ENCODE measurements at regions not wholly inside any gene's neighbourhood (a gene's known extent, or its start where the extent isn't known, plus 50 kb on each side); places are given as distances from the start of the nearest gene placed in this dataset.

GRCh38 chr18:47399475-47399874, 148.0 kb upstream of the SKOR2 start:
- no peak overlapping the region for H3K4me3 ChIP-seq (ENCODE audit: low read depth, low read length, poor library complexity, severe bottlenecking)
- no peaks in the 10 kb centered on the region for H3F3A ChIP-seq (ENCODE audit: insufficient read depth, low read length)
- no peaks in the 10 kb centered on the region for H3K36me3 ChIP-seq (ENCODE audit: insufficient read depth, low read length)
- H3K4me1 ChIP-seq (ENCODE audit: insufficient read depth, low read length, severe bottlenecking) = no peaks in the 10 kb centered on the region
- no peaks in the 10 kb centered on the region for H3K27me3 ChIP-seq (ENCODE audit: insufficient read depth, low read length)
- H3K9me2 ChIP-seq (ENCODE audit: low read depth, low read length) = no peaks in the 10 kb centered on the region
- no peaks in the 10 kb centered on the region for H4K20me1 ChIP-seq (ENCODE audit: insufficient read depth, low read length)
- no peaks in the 10 kb centered on the region for H3K9me3 ChIP-seq (ENCODE audit: low read length)
- no peaks in the 10 kb centered on the region for H3K79me2 ChIP-seq (ENCODE audit: insufficient read depth, low read length)
- H3K4me2 ChIP-seq (ENCODE audit: low read length) = no peak overlapping the region
- no peak overlapping the region for H2AFZ ChIP-seq (ENCODE audit: low read length)
- TF ChIP-seq CTCF (IDR thresholded peaks at IDR 0.05; ENCODE audit: low read length) (no peak), EZH2 (IDR thresholded peaks at IDR 0.05; ENCODE audit: borderline replicate concordance, low read length) (no peak)
- H3K9ac ChIP-seq (ENCODE audit: low read length) = no peak overlapping the region
- H3K27ac ChIP-seq (ENCODE audit: low read depth, low read length, poor library complexity, severe bottlenecking) = no peak overlapping the region

GRCh38 chr18:47397671-47398319, 146.3 kb upstream of the SKOR2 start:
- no peaks in the 10 kb centered on the region for H3F3A ChIP-seq (ENCODE audit: insufficient read depth, low read length)
- no peaks in the 10 kb centered on the region for H3K27me3 ChIP-seq (ENCODE audit: insufficient read depth, low read length)
- no peak overlapping the region for H3K4me2 ChIP-seq (ENCODE audit: low read length)
- H3K9ac ChIP-seq (ENCODE audit: low read length) = no peak overlapping the region
- H2AFZ ChIP-seq (ENCODE audit: low read length) = no peak overlapping the region
- no peak overlapping the region for H3K27ac ChIP-seq (ENCODE audit: low read depth, low read length, poor library complexity, severe bottlenecking)
- no peaks in the 10 kb centered on the region for H4K20me1 ChIP-seq (ENCODE audit: insufficient read depth, low read length)
- no peaks in the 10 kb centered on the region for H3K9me3 ChIP-seq (ENCODE audit: low read length)
- H3K9me2 ChIP-seq (ENCODE audit: low read depth, low read length) = no peaks in the 10 kb centered on the region
- H3K79me2 ChIP-seq (ENCODE audit: insufficient read depth, low read length) = no peaks in the 10 kb centered on the region
- no peak for TF ChIP-seq EZH2 (IDR thresholded peaks at IDR 0.05; ENCODE audit: borderline replicate concordance, low read length)
- peak; percentile 79 for TF ChIP-seq CTCF (IDR thresholded peaks at IDR 0.05; ENCODE audit: low read length)
- no peaks in the 10 kb centered on the region for H3K36me3 ChIP-seq (ENCODE audit: insufficient read depth, low read length)
- H3K4me1 ChIP-seq (ENCODE audit: insufficient read depth, low read length, severe bottlenecking) = no peaks in the 10 kb centered on the region
- H3K4me3 ChIP-seq (ENCODE audit: low read depth, low read length, poor library complexity, severe bottlenecking) = no peak overlapping the region

- no peak overlapping the region for H3K4me3 ChIP-seq (ENCODE audit: low read depth, low read length, poor library complexity, severe bottlenecking)
- no peaks in the 10 kb centered on the region for H4K20me1 ChIP-seq (ENCODE audit: insufficient read depth, low read length)
- H3K9me3 ChIP-seq (ENCODE audit: low read length) = no peaks in the 10 kb centered on the region
- no peaks in the 10 kb centered on the region for H3K9me2 ChIP-seq (ENCODE audit: low read depth, low read length)
- H3K27ac ChIP-seq (ENCODE audit: low read depth, low read length, poor library complexity, severe bottlenecking) = no peak overlapping the region
- H3K9ac ChIP-seq (ENCODE audit: low read length) = no peak overlapping the region
- TF ChIP-seq EZH2 (IDR thresholded peaks at IDR 0.05; ENCODE audit: borderline replicate concordance, low read length) = no peak
- TF ChIP-seq CTCF (IDR thresholded peaks at IDR 0.05; ENCODE audit: low read length) = no peak
- H3K27me3 ChIP-seq (ENCODE audit: insufficient read depth, low read length) = no peaks in the 10 kb centered on the region
- no peaks in the 10 kb centered on the region for H3F3A ChIP-seq (ENCODE audit: insufficient read depth, low read length)
- H3K4me1 ChIP-seq (ENCODE audit: insufficient read depth, low read length, severe bottlenecking) = no peaks in the 10 kb centered on the region
- H3K36me3 ChIP-seq (ENCODE audit: insufficient read depth, low read length) = no peaks in the 10 kb centered on the region
- H3K79me2 ChIP-seq (ENCODE audit: insufficient read depth, low read length) = no peaks in the 10 kb centered on the region
- no peak overlapping the region for H2AFZ ChIP-seq (ENCODE audit: low read length)
- no peak overlapping the region for H3K4me2 ChIP-seq (ENCODE audit: low read length)
Observed at GRCh38 chr18:47391665-47392064, 140.2 kb upstream of the SKOR2 start.

All from OCI-LY1 (cell line).